Panc1 (cell line): ENCODE measurements at regions not wholly inside any gene's neighbourhood (a gene's known extent, or its start where the extent isn't known, plus 50 kb on each side); places are given as distances from the start of the nearest gene placed in this dataset.

ENCODE experiments used
- CTCF ChIP-seq: fragments of 450-650 bp; IDR thresholded peaks from 2 replicates; pipeline ENCODE4 v1.5.1; 2017; ENCODE audit warnings: mild to moderate bottlenecking
- POLR2AphosphoS5 ChIP-seq: IDR thresholded peaks from 2 replicates; pipeline ENCODE4 v1.6.1; 2012; ENCODE audit warnings: mild to moderate bottlenecking, low read depth, low read length, moderate library complexity
- REST ChIP-seq, 2 experiments: IDR thresholded peaks; 2 replicates each; pipeline ENCODE4 v1.6.1; 2011 to 2012; ENCODE audit warnings: low read depth in 2 of 2, control low read depth in 1 of 2, low read length in 1 of 2, mild to moderate bottlenecking in 1 of 2, moderate library complexity in 1 of 2; ENCODE audit not compliant: insufficient read depth in 1 of 2
- SIN3A ChIP-seq: IDR thresholded peaks from 2 replicates; pipeline ENCODE4 v1.6.1; 2012; ENCODE audit warnings: low read depth, mild to moderate bottlenecking, low read length, moderate library complexity, borderline replicate concordance; ENCODE audit not compliant: insufficient read depth

DNA sequence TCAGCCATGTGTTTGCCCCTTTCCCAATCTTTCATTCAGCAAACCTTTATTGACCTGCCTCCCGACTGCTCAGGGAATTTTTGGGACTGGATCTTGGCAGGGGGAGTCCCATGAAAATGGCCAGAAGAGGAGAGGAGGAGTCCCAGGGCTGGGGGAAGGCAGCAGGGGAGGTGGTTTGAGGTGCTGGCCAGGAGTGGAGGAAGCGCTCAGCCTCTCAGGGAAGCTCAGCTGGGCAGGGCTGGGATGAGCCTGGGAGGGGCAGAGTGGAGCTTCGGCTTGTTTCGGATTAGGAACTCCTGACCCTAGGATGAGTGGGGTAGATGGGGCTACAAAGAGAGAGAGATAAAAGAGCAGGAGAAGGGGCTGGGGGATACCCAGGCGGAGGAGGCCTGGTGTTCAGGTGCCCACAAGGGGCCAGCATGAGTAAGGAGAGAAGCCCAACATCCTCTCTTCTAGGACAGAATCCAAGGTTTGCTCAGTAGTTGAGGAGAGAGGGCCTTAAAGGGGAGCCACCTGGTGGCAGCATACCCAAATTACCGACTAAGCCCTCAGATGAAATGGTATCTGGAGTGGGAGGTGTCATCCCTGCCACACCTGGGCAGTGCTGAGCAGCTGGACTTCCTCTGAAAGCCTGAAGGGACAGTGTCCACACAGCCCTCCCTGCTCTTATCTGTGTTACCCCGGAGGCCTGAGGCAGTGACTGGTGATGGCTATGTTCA lies 91.1 kb downstream of the INHBB start:
- peak; percentile 79; the same call in 1 of the 2 replicates for TF ChIP-seq CTCF
- TF ChIP-seq POLR2AphosphoS5, result no peak
- TF ChIP-seq SIN3A, result no peak
- no peak for TF ChIP-seq REST (IDR thresholded peaks at IDR 0.05; ENCODE audit: insufficient read depth in 1 of 2, low read depth in 2 of 2, low read length in 1 of 2)
